CD4-positive, alpha-beta T cell (primary cell): ENCODE measurements at regions not wholly inside any gene's neighbourhood (a gene's known extent, or its start where the extent isn't known, plus 50 kb on each side); places are given as distances from the start of the nearest gene placed in this dataset.

ENCODE experiments used
- ATAC-seq: fragments of 200-7000 bp; cut with Tn5 transposase; one replicate; pipeline ENCODE4 v1.10.0; 2022; ENCODE audit warnings: mild to moderate bottlenecking; ENCODE audit not compliant: poor library complexity
- CTCF ChIA-PET: fragments of 350-600 bp; sonication (Branson Sonifier 250); formaldehyde crosslinking; loops from one replicate; lab custom pipeline; 2021; ENCODE audit warnings: antibody characterized with exemption, inconsistent platforms; lab: Charles Lee
- POLR2A ChIA-PET: fragments of 350-600 bp; sonication (Branson Sonifier 250); formaldehyde crosslinking; loops from one replicate; lab custom pipeline; 2021; ENCODE audit warnings: antibody characterized with exemption, inconsistent platforms; lab: Charles Lee
- DNase-seq, 14 experiments: peaks; one replicate each; pipeline ENCODE4 v3.0.0-alpha.2; 2013 to 2020; ENCODE audit warnings: mixed read lengths in 2 of 14
- H3K27ac ChIP-seq, 2 donors: one replicate each; pipeline versions ENCODE4 v1.5.1 to v1.7.0; 2013; ENCODE audit warnings: low read length in 2 of 2, low read depth in 1 of 2, mild to moderate bottlenecking in 1 of 2
- H3K27me3 ChIP-seq, 2 experiments: 1 replicate in 1 of 2; 2 replicates in 1 of 2; pipeline versions ENCODE4 v1.6.1 to v1.7.0; 2013; ENCODE audit warnings: low read length in 2 of 2, control low read depth in 1 of 2, mild to moderate bottlenecking in 1 of 2, moderate library complexity in 1 of 2; ENCODE audit not compliant: insufficient read depth in 2 of 2, control insufficient read depth in 1 of 2
- H3K36me3 ChIP-seq: one replicate; pipeline ENCODE4 v1.6.1; 2013; ENCODE audit warnings: low read length, control low read depth; ENCODE audit not compliant: insufficient read depth
- H3K4me1 ChIP-seq: one replicate; pipeline ENCODE4 v1.6.1; 2013; ENCODE audit warnings: low read length, control low read depth; ENCODE audit not compliant: insufficient read depth
- H3K4me3 ChIP-seq: one replicate; pipeline ENCODE4 v1.5.1; 2013; ENCODE audit warnings: mild to moderate bottlenecking, low read length, moderate library complexity
- H3K9me3 ChIP-seq, 2 experiments: 1 replicate in 1 of 2; 2 replicates in 1 of 2; pipeline versions ENCODE4 v1.6.1 to v1.7.0; 2013; ENCODE audit warnings: low read length in 2 of 2, mild to moderate bottlenecking in 2 of 2, control low read depth in 1 of 2, moderate library complexity in 1 of 2; ENCODE audit not compliant: control insufficient read depth in 1 of 2, insufficient read depth in 1 of 2
- H3K27ac Mint-ChIP-seq: one replicate; pipeline ENCODE4 v1.8.0; 2020; ENCODE audit warnings: mixed read lengths
- H3K27me3 Mint-ChIP-seq: one replicate; pipeline ENCODE4 v1.8.0; 2021; ENCODE audit warnings: mixed read lengths
- H3K36me3 Mint-ChIP-seq: one replicate; pipeline ENCODE4 v1.8.0; 2021; ENCODE audit warnings: low read depth, mixed read lengths
- H3K4me1 Mint-ChIP-seq: one replicate; pipeline ENCODE4 v1.8.0; 2021; ENCODE audit warnings: low read depth, mixed read lengths
- H3K4me3 Mint-ChIP-seq: one replicate; pipeline ENCODE4 v1.8.0; 2020; ENCODE audit warnings: mild to moderate bottlenecking, mixed read lengths
- H3K9me3 Mint-ChIP-seq: one replicate; pipeline ENCODE4 v1.8.0; 2020; ENCODE audit warnings: mixed read lengths
- CTCF ChIP-seq: fragments of 200-600 bp; IDR thresholded peaks from one replicate; pipeline ENCODE4 v1.8.0; 2022; ENCODE audit warnings: antibody characterized with exemption, mild to moderate bottlenecking
- intact Hi-C, 2 experiments: fragments of 100-400 bp; cut with DNase I in 1 of 2; cut with micrococcal nuclease in 1 of 2; formaldehyde crosslinking; loops; one replicate each; pipeline versions ENCODE4 v1.15.1 to v1.9.0; 2023 to 2025; cut with DNase I, micrococcal nuclease

- Mint-ChIP-seq H3K27me3 (no peaks in the 10 kb centered on the region), H3K9me3 (peaks cover 13% of the 10 kb centered on the region), H3K27ac (no peak overlapping the region), H3K4me1 (no peaks in the 10 kb centered on the region), H3K36me3 (no peaks in the 10 kb centered on the region), H3K4me3 (no peak overlapping the region)
- no peaks in the 10 kb centered on the region for H3K4me1 ChIP-seq
- POLR2A ChIA-PET, result no interaction called here
- TF ChIP-seq CTCF, result no peak
- ATAC-seq (no peak), DNase-seq (no peak)
- intact Hi-C loops, result no loop called here
- H3K9me3 ChIP-seq, result peaks cover 0 to 8% of the 10 kb centered on the region in 2 experiments
- H3K27ac ChIP-seq, result no peak overlapping the region
- no peak overlapping the region for H3K4me3 ChIP-seq
- CTCF ChIA-PET, result no interaction called here
- H3K27me3 ChIP-seq, result no peaks in the 10 kb centered on the region
- no peaks in the 10 kb centered on the region for H3K36me3 ChIP-seq
Measured at GRCh38 chr12:17335487-17335886, 729.5 kb upstream of the LMO3 start.

GRCh38 chr12:17334784-17335183 is 728.8 kb upstream of the LMO3 start:
- no peak for TF ChIP-seq CTCF
- Histone ChIP-seq H3K27ac (no peak overlapping the region), H3K9me3 (peaks cover 0 to 8% of the 10 kb centered on the region in 2 experiments), H3K4me1 (no peaks in the 10 kb centered on the region), H3K4me3 (no peak overlapping the region), H3K36me3 (no peaks in the 10 kb centered on the region), H3K27me3 (no peaks in the 10 kb centered on the region)
- Mint-ChIP-seq H3K4me1 (no peaks in the 10 kb centered on the region), H3K4me3 (no peak overlapping the region), H3K9me3 (peaks cover 11% of the 10 kb centered on the region), H3K36me3 (no peaks in the 10 kb centered on the region), H3K27ac (no peak overlapping the region), H3K27me3 (no peaks in the 10 kb centered on the region)
- CTCF ChIA-PET, result no interaction called here
- intact Hi-C loops, result no loop called here
- ATAC-seq, result no peak
- DNase-seq, result no peak
- POLR2A ChIA-PET, result no interaction called here

GRCh38 chr12:17333287-17333686 is 727.3 kb upstream of the LMO3 start:
- Histone ChIP-seq H3K27me3 (no peaks in the 10 kb centered on the region), H3K4me3 (no peak overlapping the region), H3K27ac (no peak overlapping the region), H3K9me3 (peaks cover 0 to 8% of the 10 kb centered on the region in 2 experiments), H3K36me3 (no peaks in the 10 kb centered on the region), H3K4me1 (no peaks in the 10 kb centered on the region)
- ATAC-seq, result no peak
- TF ChIP-seq CTCF, result no peak
- DNase-seq, result no peak
- POLR2A ChIA-PET, result no interaction called here
- Mint-ChIP-seq H3K27me3 (no peaks in the 10 kb centered on the region), H3K4me3 (no peak overlapping the region), H3K27ac (no peak overlapping the region), H3K9me3 (peaks cover 16% of the 10 kb centered on the region), H3K4me1 (no peaks in the 10 kb centered on the region), H3K36me3 (no peaks in the 10 kb centered on the region)
- intact Hi-C loops, result no loop called here
- CTCF ChIA-PET, result no interaction called here
